CD4-positive, alpha-beta T cell treated with Interleukin-2 at 100 ng/mL for 4 hours (primary cell): ENCODE measurements at regions not wholly inside any gene's neighbourhood (a gene's known extent, or its start where the extent isn't known, plus 50 kb on each side); places are given as distances from the start of the nearest gene placed in this dataset.
"Not testable (repeated sequence)": the region's sequence is repeated elsewhere in the genome, so short reads cannot be mapped to it uniquely, and the experiment has no call there.

Source experiments
- DNase-seq: peaks from one replicate; pipeline ENCODE4 v3.0.0-alpha.2; 2020; ENCODE audit warnings: low spot score

GRCh38 chr2:239745386-239746227 lies 279.5 kb downstream of the NDUFA10 start:
- DNase-seq = no peak

DNA sequence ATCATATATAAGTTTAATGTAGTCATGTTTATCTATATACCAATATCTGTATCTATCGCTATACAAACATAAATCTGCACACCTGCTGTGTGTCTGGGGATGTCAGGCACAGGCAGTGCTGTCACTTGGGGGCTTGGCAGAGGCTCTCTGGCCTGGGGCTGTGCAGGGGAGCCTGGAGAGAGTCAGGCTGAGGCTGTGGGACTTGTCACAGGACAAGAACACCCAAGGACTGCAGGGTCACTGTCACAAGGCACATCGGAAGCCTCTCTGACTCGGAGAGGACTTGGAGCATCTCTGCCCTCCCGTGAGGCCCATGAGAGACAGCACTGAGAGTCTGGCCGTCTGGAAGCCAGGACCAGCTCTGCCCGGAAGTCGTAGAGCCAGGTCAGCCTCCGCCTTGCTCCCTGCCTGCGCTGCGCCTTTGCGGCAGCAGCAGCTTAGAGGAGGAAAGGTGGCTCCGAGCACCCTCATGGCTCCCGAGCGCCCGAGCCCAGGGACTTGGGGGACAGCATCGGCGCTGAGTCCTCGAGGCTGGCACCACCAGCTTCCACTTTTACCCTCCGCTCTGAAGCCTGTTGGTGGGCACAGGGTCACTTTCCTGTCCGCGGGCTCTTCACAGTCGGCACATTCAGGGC lies 280.3 kb downstream of the NDUFA10 start:
- DNase-seq = no peak

- DNase-seq = no peak
These were observed 281.9 kb downstream of the NDUFA10 start for GRCh38 chr2:239743206-239743605.

GRCh38 chr2:239742377-239742776 lies 282.8 kb downstream of the NDUFA10 start:
- no peak for DNase-seq

DNA sequence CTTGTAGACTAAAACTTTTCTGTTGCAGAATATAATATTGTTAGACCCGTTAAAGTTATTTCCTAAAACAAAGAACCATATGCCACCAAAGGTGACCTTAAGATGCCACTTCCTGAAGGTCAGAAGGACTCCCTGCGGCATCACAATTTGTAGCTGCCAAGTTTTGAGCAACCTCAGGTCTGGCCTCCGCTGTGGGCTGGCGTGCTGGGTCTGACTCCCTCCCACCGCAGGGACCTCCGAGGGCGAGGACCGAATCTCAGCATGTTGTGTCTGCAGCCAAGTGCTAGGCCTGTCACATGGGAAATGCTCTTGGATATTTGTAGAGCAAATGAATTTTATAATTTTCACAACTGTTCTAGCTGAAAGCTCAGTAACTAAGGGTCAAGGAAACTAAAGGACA lies 285.9 kb downstream of the NDUFA10 start:
- DNase-seq = no peak

GRCh38 chr2:239738159-239738558 lies 287.0 kb downstream of the NDUFA10 start:
- DNase-seq = no peak

DNA sequence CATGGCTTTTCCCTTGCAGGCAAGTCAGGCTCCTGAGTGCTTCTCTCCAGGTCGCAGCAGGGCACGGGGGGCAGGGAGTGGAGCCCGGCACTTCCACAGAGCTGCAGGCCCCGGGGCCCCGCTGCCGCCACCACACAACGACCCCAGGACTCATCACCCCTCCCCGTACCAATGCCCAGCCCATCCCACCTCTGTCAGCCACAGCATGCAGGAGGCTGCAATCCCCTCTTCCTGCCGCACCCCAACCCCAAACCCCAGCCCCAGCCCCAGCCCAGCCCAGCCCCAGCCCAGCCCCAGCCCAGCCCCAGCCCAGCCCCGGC lies 288.0 kb downstream of the NDUFA10 start:
- DNase-seq = no peak

GRCh38 chr2:239736358-239737143 lies 288.6 kb downstream of the NDUFA10 start:
- DNase-seq = no peak

GRCh38 chr2:239735829-239736357 lies 289.2 kb downstream of the NDUFA10 start:
- DNase-seq = no peak

DNA sequence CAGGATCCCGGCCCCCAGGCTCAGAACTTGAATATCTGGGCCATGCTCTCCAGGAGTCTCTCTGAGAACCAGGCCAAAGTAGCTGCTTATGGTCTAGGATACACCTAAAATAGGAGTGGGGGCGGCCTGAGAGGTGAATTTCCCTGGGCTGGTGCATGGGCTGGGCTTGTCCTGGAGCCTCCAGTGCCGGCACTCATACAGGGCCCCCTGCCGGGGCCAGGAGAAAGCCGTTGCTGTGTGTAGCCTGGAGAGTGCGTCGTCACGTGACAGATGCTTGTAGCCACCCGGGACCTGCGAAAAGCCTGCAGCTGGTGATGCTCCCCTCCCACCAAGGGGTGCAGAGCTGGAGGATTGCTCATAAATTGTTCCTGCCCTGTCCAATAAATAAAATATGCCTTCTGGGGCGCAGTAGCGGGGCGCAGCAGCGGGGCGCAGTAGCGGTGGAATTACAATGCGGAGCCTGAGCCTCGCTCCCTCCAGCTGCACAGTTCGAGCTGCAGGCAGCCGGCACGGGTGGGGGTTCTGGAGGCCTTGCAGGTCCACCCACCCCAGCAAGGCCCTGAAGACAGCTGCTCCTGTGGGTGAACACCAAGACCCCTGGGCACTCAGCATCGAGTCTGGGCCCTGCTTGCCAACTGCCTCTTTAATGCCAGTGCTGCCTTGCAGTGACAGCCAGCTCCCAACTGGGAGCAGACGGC lies 289.9 kb downstream of the NDUFA10 start:
- DNase-seq = no peak

GRCh38 chr2:239734436-239735005 lies 290.6 kb downstream of the NDUFA10 start:
- DNase-seq = no peak

- DNase-seq = no peak
These were observed 292.5 kb downstream of the NDUFA10 start for GRCh38 chr2:239732666-239733010.

DNA sequence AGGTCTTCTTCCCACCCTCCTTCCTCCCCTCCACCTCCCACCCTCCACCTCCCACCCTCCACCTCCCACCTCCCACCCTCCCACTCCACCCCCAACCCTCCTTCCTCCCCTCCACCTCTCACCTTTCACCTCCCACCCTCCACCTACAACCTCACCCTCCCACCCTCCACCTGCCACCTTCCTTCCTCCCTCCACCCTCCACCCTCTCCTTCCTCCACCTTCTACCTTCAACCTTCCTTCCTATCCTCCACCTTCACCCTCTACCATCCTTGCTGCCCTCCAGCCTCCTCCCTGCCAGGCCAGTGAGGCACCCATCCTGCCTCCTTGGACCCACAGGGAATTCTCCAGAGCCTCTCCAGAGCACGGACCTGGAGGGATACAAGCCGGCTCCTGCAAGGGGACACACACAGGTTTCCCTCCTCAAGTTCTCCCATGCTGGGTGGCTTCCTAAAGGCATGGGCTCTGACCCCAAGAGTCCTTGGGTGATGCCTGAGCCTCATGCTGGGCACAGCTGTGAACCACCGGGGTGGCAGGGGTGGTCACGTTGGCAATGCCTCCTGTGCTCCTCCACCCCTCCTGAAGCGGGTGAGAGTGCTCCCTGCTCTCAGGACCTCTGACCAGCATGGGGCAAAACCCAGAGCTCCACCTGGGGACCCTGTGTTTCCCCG lies 293.0 kb downstream of the NDUFA10 start:
- DNase-seq = no peak

DNA sequence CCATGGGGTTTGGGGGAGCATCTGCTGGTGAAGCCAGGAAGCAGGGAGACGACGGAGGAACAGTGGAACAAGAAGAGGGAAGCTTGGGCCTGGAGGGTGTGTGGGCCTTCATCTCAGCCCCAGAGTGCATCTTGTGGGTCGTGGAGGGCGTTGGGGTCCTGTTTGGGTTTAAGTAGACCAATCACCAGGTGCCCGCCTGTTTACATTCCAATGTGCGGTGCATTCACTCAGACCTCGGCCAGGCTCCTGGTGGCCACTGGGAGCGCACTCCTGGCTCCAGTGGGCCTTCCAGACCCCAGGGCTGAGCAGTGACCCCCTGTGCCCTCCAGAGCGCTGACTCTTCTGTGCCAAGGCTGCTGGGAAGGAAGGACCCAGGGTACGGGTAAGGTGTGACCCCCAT lies 293.7 kb downstream of the NDUFA10 start:
- no peak for DNase-seq

DNA sequence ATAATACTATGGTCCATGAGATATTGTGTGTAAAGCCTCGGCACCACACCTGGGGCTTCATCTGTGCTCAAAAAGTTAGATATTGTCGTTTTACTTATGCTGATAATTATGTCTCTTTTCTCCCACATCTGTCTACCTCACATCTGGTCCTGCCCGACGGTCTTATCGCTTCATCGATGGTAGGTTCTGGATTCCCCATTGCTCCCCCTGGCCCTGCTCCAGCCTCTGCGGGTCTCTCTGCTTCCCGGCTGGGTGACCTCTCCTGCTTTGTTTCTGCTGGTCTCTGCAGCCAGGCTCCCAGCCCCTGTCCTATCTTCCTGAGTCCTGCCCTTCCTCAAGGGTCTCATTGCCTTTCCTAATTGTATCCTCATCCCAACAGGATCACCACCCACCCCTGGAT lies 294.2 kb downstream of the NDUFA10 start:
- DNase-seq = no peak

DNA sequence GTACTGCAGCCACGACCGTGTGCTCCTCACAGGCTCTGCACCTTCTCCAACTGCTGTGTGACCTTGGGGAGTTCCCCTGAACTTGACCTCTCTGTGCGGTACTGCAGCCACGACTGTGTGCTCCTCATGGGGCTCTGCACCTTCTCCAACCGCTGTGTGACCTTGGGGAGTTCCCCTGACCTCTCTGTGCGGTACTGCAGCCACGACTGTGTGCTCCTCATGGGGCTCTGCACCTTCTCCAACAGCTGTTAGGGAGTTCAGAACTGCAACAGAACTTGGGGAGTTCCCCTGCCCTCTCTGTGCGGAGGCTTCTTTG lies 294.6 kb downstream of the NDUFA10 start:
- not testable (repeated sequence) for DNase-seq

DNA sequence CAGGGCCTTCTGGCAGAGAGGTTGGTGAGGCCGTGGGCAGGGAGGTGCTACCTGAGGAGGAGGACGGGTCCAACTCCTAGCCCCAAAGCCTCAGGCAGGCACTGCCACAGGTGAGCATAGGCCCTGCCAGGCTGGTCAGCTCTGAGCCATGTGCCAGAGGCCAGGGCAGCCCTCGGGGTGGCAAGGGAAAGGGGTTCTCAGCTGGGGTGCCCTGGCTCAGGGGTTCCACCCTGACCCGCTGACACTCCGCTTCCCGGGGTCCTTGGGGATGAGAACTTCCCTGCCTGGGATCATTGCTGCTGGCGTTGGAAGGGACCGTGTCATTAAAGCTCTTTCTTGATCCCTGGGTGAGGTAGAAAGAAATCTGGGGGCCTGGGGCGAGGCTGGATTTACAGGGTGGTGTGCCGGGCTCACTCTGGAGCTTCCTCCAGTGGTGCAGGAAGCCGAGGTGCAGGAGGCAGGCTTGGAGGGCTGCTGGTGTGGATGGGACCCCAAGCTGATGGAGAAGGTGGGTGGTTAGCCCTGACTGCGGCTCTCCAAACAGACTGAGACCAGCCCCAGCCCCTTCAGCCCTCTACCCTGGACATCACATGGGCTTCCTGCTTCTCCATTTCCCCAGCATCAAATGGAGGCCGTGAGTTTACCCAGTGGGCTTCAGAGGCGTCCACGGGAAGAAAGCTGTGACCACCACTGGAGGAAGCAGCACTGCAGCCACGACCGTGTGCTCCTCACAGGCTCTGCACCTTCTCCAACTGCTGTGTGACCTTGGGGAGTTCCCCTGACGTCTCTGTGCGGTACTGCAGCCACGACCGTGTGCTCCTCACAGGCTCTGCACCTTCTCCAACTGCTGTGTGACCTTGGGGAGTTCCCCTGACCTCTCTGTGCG lies 295.2 kb downstream of the NDUFA10 start:
- DNase-seq = no peak

DNA sequence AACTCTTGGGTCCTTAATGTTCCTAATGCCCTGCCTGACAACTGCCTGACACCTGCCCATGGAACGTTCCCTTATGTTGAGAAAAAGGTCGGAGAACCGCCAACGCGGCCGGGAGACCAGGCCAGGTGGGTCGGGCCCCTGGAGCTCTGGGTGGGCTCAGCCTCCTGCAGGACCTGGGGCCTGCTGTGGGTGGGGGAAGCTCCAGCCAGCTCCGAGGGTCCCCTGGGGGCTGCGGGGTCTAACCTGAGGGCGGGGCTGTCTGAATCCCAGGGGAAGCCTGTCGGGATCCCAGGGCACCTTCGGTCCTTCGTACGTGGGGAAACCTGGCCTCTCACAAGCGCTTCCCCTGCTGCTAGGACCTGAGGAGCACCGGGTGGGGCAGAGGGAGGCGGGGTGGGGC lies 296.0 kb downstream of the NDUFA10 start:
- DNase-seq = no peak

DNA sequence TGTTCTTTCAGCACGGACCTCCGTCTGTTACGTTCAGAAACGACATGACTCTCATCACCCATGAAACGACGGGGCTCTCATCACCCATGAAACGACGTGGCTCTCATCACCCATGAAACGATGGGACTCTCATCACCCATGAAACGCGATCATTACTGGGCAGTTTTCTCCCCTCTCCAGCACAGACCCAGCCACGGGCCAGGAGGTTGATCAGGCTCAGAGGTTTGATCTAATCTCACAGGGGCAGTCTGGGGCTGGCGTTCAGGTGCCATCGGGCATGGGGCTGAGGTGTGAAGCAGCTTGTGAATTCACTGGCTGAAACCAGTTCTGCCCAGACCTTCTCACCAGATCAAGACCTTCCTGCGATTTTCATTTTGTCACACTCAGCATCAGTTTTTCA lies 296.4 kb downstream of the NDUFA10 start:
- DNase-seq = no peak

GRCh38 chr2:239727776-239728600 lies 297.2 kb downstream of the NDUFA10 start:
- no peak for DNase-seq
